ENCODE measurements at regions not wholly inside any gene's neighbourhood (a gene's known extent, or its start where the extent isn't known, plus 50 kb on each side); places are given as distances from the start of the nearest gene placed in this dataset.
"Not testable (repeated sequence)": the region's sequence is repeated elsewhere in the genome, so short reads cannot be mapped to it uniquely, and the experiment has no call there.

- no peak for DNase-seq (ENCODE audit: low spot score)
Observed at GRCh38 chr13:33411312-33411711, 125.8 kb upstream of the STARD13 start.

GRCh38 chr13:33415822-33416221 lies 130.3 kb upstream of the STARD13 start:
- DNase-seq (ENCODE audit: low spot score) = no peak

- not testable (repeated sequence) for DNase-seq (ENCODE audit: low spot score)
Observed at GRCh38 chr13:33418224-33418953, 132.8 kb upstream of the STARD13 start.

GRCh38 chr13:33420117-33420516 lies 134.6 kb upstream of the STARD13 start:
- DNase-seq (ENCODE audit: low spot score) = not testable (repeated sequence)

- DNase-seq (ENCODE audit: low spot score) = no peak
Observed at GRCh38 chr13:33426131-33426530, 140.6 kb upstream of the STARD13 start.

- DNase-seq (ENCODE audit: low spot score) = no peak
Observed at GRCh38 chr13:33433316-33433715, 147.8 kb upstream of the STARD13 start.

- no peak for DNase-seq (ENCODE audit: low spot score)
Observed at GRCh38 chr13:33434676-33435075, 149.1 kb upstream of the STARD13 start.

- no peak for DNase-seq (ENCODE audit: low spot score)
Observed at GRCh38 chr13:33435207-33435606, 149.7 kb upstream of the STARD13 start.

- DNase-seq (ENCODE audit: low spot score) = no peak
Observed at GRCh38 chr13:33438918-33439317, 153.4 kb upstream of the STARD13 start.

- peak; percentile 28 for DNase-seq (ENCODE audit: low spot score)
Observed at GRCh38 chr13:33441015-33441414, 155.5 kb upstream of the STARD13 start.

- DNase-seq (ENCODE audit: low spot score) = peak; percentile 7
Observed at GRCh38 chr13:33445024-33445423, 159.5 kb upstream of the STARD13 start.

- no peak for DNase-seq (ENCODE audit: low spot score)
Observed at GRCh38 chr13:33445476-33445875, 159.9 kb upstream of the STARD13 start.

GRCh38 chr13:33446821-33447725 lies 161.5 kb upstream of the STARD13 start:
- DNase-seq (ENCODE audit: low spot score) = no peak

GRCh38 chr13:33448889-33449288 lies 163.3 kb upstream of the STARD13 start:
- no peak for DNase-seq (ENCODE audit: low spot score)

GRCh38 chr13:33450956-33451709 lies 165.6 kb upstream of the STARD13 start:
- no peak for DNase-seq (ENCODE audit: low spot score)

- no peak for DNase-seq (ENCODE audit: low spot score)
Observed at GRCh38 chr13:33452873-33453517, 167.4 kb upstream of the STARD13 start.

- DNase-seq (ENCODE audit: low spot score) = no peak
Observed at GRCh38 chr13:33453936-33454335, 168.4 kb upstream of the STARD13 start.

GRCh38 chr13:33454844-33455705 lies 169.5 kb upstream of the STARD13 start:
- no peak for DNase-seq (ENCODE audit: low spot score)

- no peak for DNase-seq (ENCODE audit: low spot score)
Observed at GRCh38 chr13:33459702-33460101, 174.1 kb upstream of the STARD13 start.

GRCh38 chr13:33462109-33462508 lies 176.6 kb upstream of the STARD13 start:
- DNase-seq (ENCODE audit: low spot score) = no peak

GRCh38 chr13:33464345-33464744 lies 178.8 kb upstream of the STARD13 start:
- no peak for DNase-seq (ENCODE audit: low spot score)

Measured in HuH-7 (cell line).